SIG-M5 treated with dmso at 0.1 percent for 504 hours (cell line): ENCODE measurements at regions not wholly inside any gene's neighbourhood (a gene's known extent, or its start where the extent isn't known, plus 50 kb on each side); places are given as distances from the start of the nearest gene placed in this dataset.
A peak's percentile ranks its signal among the peaks of the same experiment; 100 is the strongest.
"Not testable (repeated sequence)": the region's sequence is repeated elsewhere in the genome, so short reads cannot be mapped to it uniquely, and the experiment has no call there.

Experiments
- DNase-seq: peaks from one replicate; lab custom pipeline; 2025; ENCODE audit not compliant: unreplicated experiment; lab: John Stamatoyannopoulos, UW

- no peak for DNase-seq
These were observed 169.8 kb upstream of the PLXNC1 start for GRCh38 chr12:93978553-93978952.

- DNase-seq = no peak
These were observed 169.2 kb upstream of the PLXNC1 start for GRCh38 chr12:93979189-93979588.

- DNase-seq = no peak
These were observed 167.7 kb upstream of the PLXNC1 start for GRCh38 chr12:93980711-93981110.

- no peak for DNase-seq
These were observed 167.0 kb upstream of the PLXNC1 start for GRCh38 chr12:93981411-93981810.

- no peak for DNase-seq
These were observed 165.5 kb upstream of the PLXNC1 start for GRCh38 chr12:93982771-93983315.

- no peak for DNase-seq
These were observed 164.4 kb upstream of the PLXNC1 start for GRCh38 chr12:93984005-93984404.

- DNase-seq = no peak
These were observed 158.4 kb upstream of the PLXNC1 start for GRCh38 chr12:93989949-93990348.

GRCh38 chr12:93990832-93991803, 157.3 kb upstream of the PLXNC1 start:
- no peak for DNase-seq

GRCh38 chr12:93991829-93992461, 156.4 kb upstream of the PLXNC1 start:
- no peak for DNase-seq

GRCh38 chr12:93994721-93995120, 153.7 kb upstream of the PLXNC1 start:
- DNase-seq = no peak

- no peak for DNase-seq
These were observed 152.1 kb upstream of the PLXNC1 start for GRCh38 chr12:93996321-93996720.

- no peak for DNase-seq
These were observed 146.7 kb upstream of the PLXNC1 start for GRCh38 chr12:94001691-94002090.

- not testable (repeated sequence) for DNase-seq
These were observed 145.5 kb upstream of the PLXNC1 start for GRCh38 chr12:94002925-94003324.

- DNase-seq = not testable (repeated sequence)
These were observed 140.5 kb upstream of the PLXNC1 start for GRCh38 chr12:94007833-94008232.

- no peak for DNase-seq
These were observed 138.1 kb upstream of the PLXNC1 start for GRCh38 chr12:94010307-94010706.

- no peak for DNase-seq
These were observed 136.3 kb upstream of the PLXNC1 start for GRCh38 chr12:94012071-94012470.

GRCh38 chr12:94012590-94012989, 135.8 kb upstream of the PLXNC1 start:
- peak; percentile 28 for DNase-seq

GRCh38 chr12:94017247-94017646, 131.1 kb upstream of the PLXNC1 start:
- not testable (repeated sequence) for DNase-seq

GRCh38 chr12:94020335-94020734, 128.0 kb upstream of the PLXNC1 start:
- DNase-seq = no peak

- no peak for DNase-seq
These were observed 124.5 kb upstream of the PLXNC1 start for GRCh38 chr12:94023879-94024278.

- no peak for DNase-seq
These were observed 123.3 kb upstream of the PLXNC1 start for GRCh38 chr12:94025068-94025467.

GRCh38 chr12:94025756-94026155, 122.6 kb upstream of the PLXNC1 start:
- DNase-seq = peak; percentile 52
